EL (cell line): ENCODE measurements at regions not wholly inside any gene's neighbourhood (a gene's known extent, or its start where the extent isn't known, plus 50 kb on each side); places are given as distances from the start of the nearest gene placed in this dataset.

Experiments used
- DNase-seq: peaks from one replicate; pipeline ENCODE4 v3.0.0-alpha.2; 2016

GRCh38 chr13:34340534-34340933 is 522.6 kb downstream of the RFC3 start:
- peak; percentile 43 for DNase-seq

- no peak for DNase-seq
Measured at GRCh38 chr13:34343413-34343940, 525.5 kb downstream of the RFC3 start.

- no peak for DNase-seq
Measured at GRCh38 chr13:34344816-34345215, 526.9 kb downstream of the RFC3 start.

- no peak for DNase-seq
Measured at GRCh38 chr13:34345258-34345965, 527.5 kb downstream of the RFC3 start.

GRCh38 chr13:34346626-34347025 is 528.7 kb downstream of the RFC3 start:
- DNase-seq: peak; percentile 45

- DNase-seq: no peak
Measured at GRCh38 chr13:34347784-34348573, 530.0 kb downstream of the RFC3 start.

GRCh38 chr13:34349091-34349722 is 531.3 kb downstream of the RFC3 start:
- DNase-seq: peak; percentile 99

GRCh38 chr13:34350671-34351070 is 532.7 kb downstream of the RFC3 start:
- DNase-seq: no peak

- no peak for DNase-seq
Measured at GRCh38 chr13:34351134-34351533, 533.2 kb downstream of the RFC3 start.

- peak; percentile 26 for DNase-seq
Measured at GRCh38 chr13:34352958-34353357, 535.0 kb downstream of the RFC3 start.

GRCh38 chr13:34356686-34357434 is 538.9 kb downstream of the RFC3 start:
- DNase-seq: no peak

GRCh38 chr13:34357435-34358232 is 539.7 kb downstream of the RFC3 start:
- peak; percentile 87 for DNase-seq

GRCh38 chr13:34358811-34359513 is 541.0 kb downstream of the RFC3 start:
- DNase-seq: peak; percentile 86

GRCh38 chr13:34360702-34361101 is 542.8 kb downstream of the RFC3 start:
- DNase-seq: no peak

GRCh38 chr13:34361560-34361959 is 543.6 kb downstream of the RFC3 start:
- DNase-seq: peak; percentile 82

GRCh38 chr13:34363266-34363665 is 545.3 kb downstream of the RFC3 start:
- no peak for DNase-seq

- no peak for DNase-seq
Measured at GRCh38 chr13:34364633-34365032, 546.7 kb downstream of the RFC3 start.

- peak; percentile 23 for DNase-seq
Measured at GRCh38 chr13:34369931-34370330, 552.0 kb downstream of the RFC3 start.

GRCh38 chr13:34371108-34371507 is 553.2 kb downstream of the RFC3 start:
- no peak for DNase-seq

- DNase-seq: no peak
Measured at GRCh38 chr13:34371645-34372395, 553.9 kb downstream of the RFC3 start.

GRCh38 chr13:34372581-34372980 is 554.6 kb downstream of the RFC3 start:
- peak; percentile 15 for DNase-seq
